ENCODE measurements at regions not wholly inside any gene's neighbourhood (a gene's known extent, or its start where the extent isn't known, plus 50 kb on each side); places are given as distances from the start of the nearest gene placed in this dataset.
A peak's percentile ranks its signal among the peaks of the same experiment; 100 is the strongest.

- Histone ChIP-seq H2AFZ (no peak overlapping the region), H3K36me3 (replicated peaks; ENCODE audit: insufficient read depth, low read depth) (no peaks in the 10 kb centered on the region), H3K4me1 (ENCODE audit: insufficient read depth) (peaks cover 21% of the 10 kb centered on the region), H4K20me1 (ENCODE audit: insufficient read depth, poor library complexity, severe bottlenecking) (no peaks in the 10 kb centered on the region), H3K9me3 (ENCODE audit: low read depth) (no peaks in the 10 kb centered on the region), H3K4me2 (no peak overlapping the region), H3K27ac (no peak overlapping the region), H3K9me2 (replicated peaks; ENCODE audit: insufficient read depth) (no peaks in the 10 kb centered on the region), H3K27me3 (no peaks in the 10 kb centered on the region), H3K79me2 (no peaks in the 10 kb centered on the region), H3K4me3 (no peak overlapping the region)
- DNase-seq (ENCODE audit: low spot score): no peak
- 84% methylated on average over 1 of the region's 1 CpG for WGBS (ENCODE audit: low lambda C conversion rate, missing lambda C conversion rate)
- TF ChIP-seq CTCF (IDR thresholded peaks at IDR 0.05; ENCODE audit: poor library complexity): no peak
These were observed 649.4 kb downstream of the CCDC171 start for GRCh38 chr9:16202221-16202620.

- Histone ChIP-seq H2AFZ (no peak overlapping the region), H3K9me3 (ENCODE audit: low read depth) (no peaks in the 10 kb centered on the region), H3K4me1 (ENCODE audit: insufficient read depth) (peaks cover 18% of the 10 kb centered on the region), H3K79me2 (no peaks in the 10 kb centered on the region), H4K20me1 (ENCODE audit: insufficient read depth, poor library complexity, severe bottlenecking) (no peaks in the 10 kb centered on the region), H3K27ac (peak overlapping the region; percentile 36), H3K36me3 (replicated peaks; ENCODE audit: insufficient read depth, low read depth) (no peaks in the 10 kb centered on the region), H3K4me3 (no peak overlapping the region), H3K4me2 (peak overlapping the region; percentile 10), H3K9me2 (replicated peaks; ENCODE audit: insufficient read depth) (no peaks in the 10 kb centered on the region), H3K27me3 (no peaks in the 10 kb centered on the region)
- 66% methylated on average over 17 of the region's 17 CpGs for WGBS (ENCODE audit: low lambda C conversion rate, missing lambda C conversion rate)
- TF ChIP-seq EZH2phosphoT487 (IDR thresholded peaks at IDR 0.05; ENCODE audit: low read depth, severe bottlenecking, unreplicated experiment): no peak
- TF ChIP-seq EZH2 (IDR thresholded peaks at IDR 0.05; ENCODE audit: borderline replicate concordance): no peak
- TF ChIP-seq CTCF (IDR thresholded peaks at IDR 0.05; ENCODE audit: poor library complexity): no peak
- DNase-seq (ENCODE audit: low spot score): peak; percentile 28
These were observed 650.3 kb downstream of the CCDC171 start for GRCh38 chr9:16202914-16203728.

GRCh38 chr9:16203729-16204573 is 651.1 kb downstream of the CCDC171 start:
- no peaks in the 10 kb centered on the region for H4K20me1 ChIP-seq (ENCODE audit: insufficient read depth, poor library complexity, severe bottlenecking)
- no peaks in the 10 kb centered on the region for H3K27me3 ChIP-seq
- no peaks in the 10 kb centered on the region for H3K79me2 ChIP-seq
- no peaks in the 10 kb centered on the region for H3K9me3 ChIP-seq (ENCODE audit: low read depth)
- no peak for TF ChIP-seq EZH2phosphoT487 (IDR thresholded peaks at IDR 0.05; ENCODE audit: low read depth, severe bottlenecking, unreplicated experiment)
- no peak for DNase-seq (ENCODE audit: low spot score)
- H3K4me3 ChIP-seq: no peak overlapping the region
- H3K36me3 ChIP-seq (replicated peaks; ENCODE audit: insufficient read depth, low read depth): no peaks in the 10 kb centered on the region
- no peak overlapping the region for H3K27ac ChIP-seq
- no peak overlapping the region for H3K4me2 ChIP-seq
- H3K4me1 ChIP-seq (ENCODE audit: insufficient read depth): peaks cover 17% of the 10 kb centered on the region
- no peaks in the 10 kb centered on the region for H3K9me2 ChIP-seq (replicated peaks; ENCODE audit: insufficient read depth)
- H2AFZ ChIP-seq: no peak overlapping the region
- WGBS (ENCODE audit: low lambda C conversion rate, missing lambda C conversion rate): 87% methylated on average over 14 of the region's 14 CpGs

- Histone ChIP-seq H3K4me2 (no peak overlapping the region), H4K20me1 (ENCODE audit: insufficient read depth, poor library complexity, severe bottlenecking) (no peaks in the 10 kb centered on the region), H3K4me1 (ENCODE audit: insufficient read depth) (peaks cover 17% of the 10 kb centered on the region), H3K27ac (no peak overlapping the region), H3K79me2 (no peaks in the 10 kb centered on the region), H3K4me3 (no peak overlapping the region), H3K27me3 (no peaks in the 10 kb centered on the region), H3K9me2 (replicated peaks; ENCODE audit: insufficient read depth) (no peaks in the 10 kb centered on the region), H3K9me3 (ENCODE audit: low read depth) (no peaks in the 10 kb centered on the region), H3K36me3 (replicated peaks; ENCODE audit: insufficient read depth, low read depth) (no peaks in the 10 kb centered on the region), H2AFZ (no peak overlapping the region)
- no peak for TF ChIP-seq EZH2 (IDR thresholded peaks at IDR 0.05; ENCODE audit: borderline replicate concordance)
- WGBS (ENCODE audit: low lambda C conversion rate, missing lambda C conversion rate): 95% methylated on average over 2 of the region's 2 CpGs
- DNase-seq (ENCODE audit: low spot score): no peak
These were observed 652.6 kb downstream of the CCDC171 start for GRCh38 chr9:16205455-16205854.
